Fibroblast of villous mesenchyme (primary cell): ENCODE measurements at regions not wholly inside any gene's neighbourhood (a gene's known extent, or its start where the extent isn't known, plus 50 kb on each side); places are given as distances from the start of the nearest gene placed in this dataset.

Experiments used
- DNase-seq: peaks from one replicate; pipeline ENCODE4 v3.0.0-alpha.2; 2010; ENCODE audit warnings: low read depth
- H3K4me3 ChIP-seq: 2 replicates; pipeline ENCODE4 v1.5.1; 2011; ENCODE audit warnings: low read depth, mild to moderate bottlenecking, low read length
- CTCF ChIP-seq: IDR thresholded peaks from 2 replicates; pipeline ENCODE4 v1.5.1; 2012; ENCODE audit warnings: low read depth, mild to moderate bottlenecking, low read length; ENCODE audit not compliant: insufficient read depth

DNA sequence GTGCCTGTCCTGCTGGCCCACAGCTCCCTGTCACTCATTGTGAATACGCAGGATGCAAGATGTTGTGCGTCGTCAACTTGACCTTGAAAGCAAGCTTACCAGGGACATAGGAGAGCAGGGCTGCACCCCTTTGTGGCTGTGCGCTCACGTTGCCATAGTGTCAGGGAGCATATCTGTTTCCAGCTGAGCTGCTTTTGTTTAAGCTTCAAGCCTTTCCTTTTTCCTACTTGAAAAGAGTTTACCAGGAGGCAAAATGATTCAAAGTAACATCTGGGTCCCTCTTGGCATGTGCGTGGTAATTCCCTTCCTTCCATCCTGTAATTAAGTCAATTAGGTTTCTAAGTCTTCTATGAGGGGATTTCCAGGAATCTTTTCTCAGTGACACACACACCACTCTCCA is 537.1 kb downstream of the AJAP1 start:
- no peak overlapping the region for H3K4me3 ChIP-seq
- TF ChIP-seq CTCF: no peak
- no peak for DNase-seq

- no peak overlapping the region for H3K4me3 ChIP-seq
- TF ChIP-seq CTCF: no peak
- DNase-seq: no peak
Measured at GRCh38 chr1:5189384-5189783, 535.0 kb downstream of the AJAP1 start.

GRCh38 chr1:5165762-5166161 is 511.4 kb downstream of the AJAP1 start:
- H3K4me3 ChIP-seq: no peak overlapping the region
- TF ChIP-seq CTCF: no peak
- no peak for DNase-seq

GRCh38 chr1:5164158-5164557 is 509.7 kb downstream of the AJAP1 start:
- no peak for TF ChIP-seq CTCF
- no peak overlapping the region for H3K4me3 ChIP-seq
- DNase-seq: no peak

- no peak overlapping the region for H3K4me3 ChIP-seq
- no peak for TF ChIP-seq CTCF
- DNase-seq: no peak
Measured at GRCh38 chr1:5161372-5161771, 507.0 kb downstream of the AJAP1 start.

DNA sequence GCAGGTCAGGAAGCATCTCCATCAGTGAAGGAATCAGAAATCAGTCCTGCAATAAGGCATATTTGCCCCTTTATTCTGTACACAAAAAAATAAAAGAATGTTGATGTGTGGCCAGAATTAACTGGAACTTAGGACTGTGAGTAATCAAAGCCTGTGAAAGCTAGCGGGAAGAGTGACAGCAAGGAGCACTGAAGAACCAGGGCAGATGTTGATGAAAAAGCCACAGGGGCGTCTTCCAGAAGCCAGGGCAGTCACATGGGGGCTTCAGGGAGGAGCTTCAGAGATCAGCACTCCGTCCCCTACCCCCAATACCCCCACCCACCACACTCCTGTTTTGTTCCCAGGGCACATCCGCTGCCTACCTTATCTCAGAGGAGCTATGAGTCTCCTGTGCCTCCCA is 502.8 kb downstream of the AJAP1 start:
- no peak for TF ChIP-seq CTCF
- DNase-seq: no peak
- no peak overlapping the region for H3K4me3 ChIP-seq

- no peak for DNase-seq
Measured at GRCh38 chr1:5156416-5157120, 502.2 kb downstream of the AJAP1 start.

More at GRCh38 chr1:5156416-5157120, 502.2 kb downstream of the AJAP1 start:
- H3K4me3 ChIP-seq: no peak overlapping the region
- no peak for TF ChIP-seq CTCF
